HG03175 (cell line): ENCODE measurements at regions not wholly inside any gene's neighbourhood (a gene's known extent, or its start where the extent isn't known, plus 50 kb on each side); places are given as distances from the start of the nearest gene placed in this dataset.

ENCODE experiments used
- ATAC-seq: cut with Tn5 transposase; IDR thresholded peaks from one replicate; pipeline ENCODE4 v1.9.1; 2021; ENCODE audit warnings: mild to moderate bottlenecking, moderate library complexity; ENCODE audit not compliant: unreplicated experiment

DNA sequence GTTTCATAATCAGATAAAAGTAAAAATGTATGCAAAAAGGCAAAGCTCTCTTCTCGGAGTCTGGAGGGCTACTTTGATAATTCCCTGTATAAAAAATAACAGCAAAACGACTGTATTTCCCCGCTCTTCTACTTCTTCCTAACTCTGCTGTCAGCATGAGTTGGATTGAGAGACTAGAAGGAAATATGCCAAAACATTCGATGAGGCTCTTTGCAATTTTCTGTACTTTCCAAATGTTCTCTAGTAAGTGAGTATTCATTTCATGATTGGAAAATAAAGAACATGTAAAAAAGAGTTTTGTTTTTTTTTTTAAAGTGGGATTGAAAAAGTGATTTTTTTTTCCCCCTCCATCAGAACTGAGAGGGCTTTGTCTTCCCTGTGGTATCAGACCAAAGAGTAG, 677.5 kb downstream of the ACTL7B start:
- no peak for ATAC-seq

DNA sequence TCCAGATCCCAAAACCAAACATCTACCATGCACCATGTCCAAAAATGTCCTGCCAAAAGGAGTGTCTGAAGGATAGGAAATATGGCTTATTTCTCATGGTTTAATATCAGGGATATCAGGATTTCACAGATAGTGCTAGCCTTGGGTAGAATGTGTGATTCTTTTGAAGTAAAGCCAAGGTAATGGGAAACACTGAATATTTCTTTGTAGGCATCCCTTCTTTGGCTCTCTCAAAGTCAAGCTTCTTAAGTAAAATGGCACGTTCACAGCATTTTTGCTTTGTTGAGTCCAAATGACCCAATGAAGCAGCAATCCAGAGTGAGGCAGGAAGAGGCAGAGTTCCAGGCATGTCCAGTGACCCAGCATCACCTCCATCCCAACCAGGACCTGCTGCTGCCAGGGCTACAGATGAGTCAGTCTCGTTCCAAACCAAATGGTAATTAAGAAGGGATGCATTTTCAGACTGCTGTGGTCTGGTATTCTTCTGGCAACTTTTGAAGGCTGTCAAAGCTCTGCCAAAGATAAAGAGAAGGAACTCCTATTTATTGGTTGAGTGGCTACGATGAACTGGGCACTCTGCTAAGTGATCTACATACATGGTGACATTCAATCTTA, 678.8 kb upstream of the KLF4 start:
- no peak for ATAC-seq

DNA sequence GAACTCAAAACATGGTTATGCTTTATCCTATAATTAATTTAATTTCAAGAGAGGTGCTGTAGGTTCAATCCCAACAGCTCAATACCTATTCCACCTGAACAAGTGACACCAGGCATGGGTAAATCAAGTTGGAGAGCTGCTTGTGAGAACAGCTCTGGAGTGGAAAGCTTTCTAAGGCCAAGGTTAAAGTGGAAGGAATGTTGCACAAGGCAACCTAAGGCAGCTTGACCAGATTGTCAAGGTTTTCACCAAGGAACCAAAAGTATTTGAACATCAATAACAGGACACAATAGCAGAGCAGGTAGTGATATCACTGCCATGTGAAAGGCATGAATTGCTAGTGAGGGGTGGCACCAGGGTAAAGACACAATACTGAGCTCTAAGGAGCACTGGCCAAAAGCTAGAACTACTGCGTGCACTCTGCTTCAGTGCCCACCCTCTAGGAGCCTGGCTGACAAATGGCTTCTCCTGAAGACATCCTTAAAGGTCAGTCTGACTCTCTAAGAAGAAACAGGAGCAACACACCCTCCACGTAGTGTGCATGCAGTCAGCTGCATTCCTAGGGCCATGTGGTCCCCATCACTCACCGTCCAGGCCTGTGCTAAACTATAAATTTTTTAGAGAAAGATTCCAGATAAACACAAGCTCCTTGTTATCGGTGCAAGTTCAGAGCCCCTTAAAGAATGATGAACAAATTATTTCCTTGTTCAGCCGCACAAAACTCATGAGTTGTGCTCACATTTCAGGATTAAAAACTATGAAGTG, 677.7 kb upstream of the KLF4 start:
- no peak for ATAC-seq

DNA sequence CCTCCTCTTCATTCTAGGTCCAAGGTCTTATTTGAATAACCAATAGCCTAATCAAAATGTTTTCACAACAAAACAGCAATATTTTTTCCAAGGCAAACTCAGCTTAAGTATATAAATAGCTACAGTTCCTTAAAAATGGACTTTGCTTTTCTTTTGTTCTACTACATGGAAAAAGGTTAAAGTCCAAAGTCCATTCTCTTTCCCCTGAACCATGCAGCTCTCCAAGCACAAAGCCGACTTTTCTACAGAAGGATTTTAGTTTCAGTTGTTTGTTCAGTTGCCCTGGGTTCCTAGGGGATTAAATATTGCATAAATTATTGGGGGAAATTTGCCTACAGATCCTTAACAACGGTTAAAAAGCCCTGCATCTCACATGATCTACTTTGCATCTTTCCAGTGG, 677.0 kb upstream of the KLF4 start:
- ATAC-seq, result no peak

DNA sequence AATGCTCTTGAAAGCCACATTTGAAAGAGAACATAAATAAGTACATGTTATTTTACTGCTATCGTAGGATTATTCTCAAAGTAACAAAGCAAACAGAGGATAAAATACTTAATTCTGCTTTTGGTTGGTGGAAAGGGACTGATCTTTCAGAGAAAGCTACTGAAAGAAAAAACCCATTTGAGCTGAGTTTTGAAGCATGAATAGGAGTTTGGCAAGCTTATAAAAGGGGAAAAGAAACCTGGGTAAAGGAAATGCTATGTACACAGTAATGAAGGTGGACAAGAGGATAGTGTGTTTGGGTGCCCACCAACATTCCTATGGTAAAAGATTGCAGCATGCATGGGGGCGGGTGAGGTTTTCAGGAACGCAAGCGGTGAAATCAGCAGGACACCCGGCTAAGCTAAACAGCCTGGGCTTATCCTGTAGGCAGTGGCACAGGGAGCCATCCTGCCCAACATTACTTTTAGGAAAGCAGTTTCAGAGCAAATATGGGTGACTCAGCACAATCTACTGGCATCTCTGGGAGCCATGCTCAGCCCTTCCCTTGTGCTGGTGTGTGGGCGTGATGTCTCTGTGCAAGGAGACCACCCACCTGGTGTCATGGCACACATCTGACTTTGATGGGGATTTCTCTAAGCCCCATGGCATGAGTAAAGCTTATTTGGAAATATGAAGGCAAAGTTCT, 673.9 kb upstream of the KLF4 start:
- no peak for ATAC-seq

DNA sequence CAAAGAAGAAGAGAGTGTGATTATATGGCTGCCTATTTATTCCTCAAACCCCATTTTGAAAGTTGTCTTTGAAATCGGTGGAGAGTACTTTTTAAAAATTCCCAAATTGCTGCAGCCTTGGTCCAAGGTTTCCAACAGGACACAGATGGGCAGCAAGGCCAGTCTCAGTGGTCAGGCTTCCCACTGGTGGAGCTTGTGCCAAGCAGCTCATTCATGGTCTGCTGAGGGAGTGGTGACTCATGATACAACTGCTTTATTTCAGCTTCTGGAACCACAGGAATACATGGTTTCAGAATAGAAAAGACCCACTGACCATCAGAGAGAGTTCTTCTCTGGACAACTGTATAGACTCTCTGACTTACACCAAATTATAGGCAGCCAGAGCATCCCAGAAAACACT, 673.1 kb upstream of the KLF4 start:
- no peak for ATAC-seq

DNA sequence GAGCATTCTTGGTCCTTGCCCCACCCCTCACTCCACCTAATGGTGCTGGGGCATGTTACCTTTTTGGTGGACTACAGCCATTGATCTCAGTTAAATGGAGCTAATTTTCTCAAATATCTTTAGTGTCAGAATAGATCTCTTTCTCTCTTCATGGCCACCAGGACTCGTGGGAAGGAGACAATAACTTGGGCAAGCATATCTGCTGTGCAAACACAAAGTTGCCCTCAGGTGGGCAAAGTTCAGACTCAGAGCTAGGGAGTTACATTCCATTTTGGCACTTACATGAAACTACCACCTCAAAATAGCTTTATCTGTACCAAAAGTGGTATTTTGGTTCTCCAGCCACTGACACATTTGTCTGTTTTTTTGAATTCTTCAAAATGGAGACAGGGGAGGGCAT, 671.9 kb upstream of the KLF4 start:
- ATAC-seq, result no peak

DNA sequence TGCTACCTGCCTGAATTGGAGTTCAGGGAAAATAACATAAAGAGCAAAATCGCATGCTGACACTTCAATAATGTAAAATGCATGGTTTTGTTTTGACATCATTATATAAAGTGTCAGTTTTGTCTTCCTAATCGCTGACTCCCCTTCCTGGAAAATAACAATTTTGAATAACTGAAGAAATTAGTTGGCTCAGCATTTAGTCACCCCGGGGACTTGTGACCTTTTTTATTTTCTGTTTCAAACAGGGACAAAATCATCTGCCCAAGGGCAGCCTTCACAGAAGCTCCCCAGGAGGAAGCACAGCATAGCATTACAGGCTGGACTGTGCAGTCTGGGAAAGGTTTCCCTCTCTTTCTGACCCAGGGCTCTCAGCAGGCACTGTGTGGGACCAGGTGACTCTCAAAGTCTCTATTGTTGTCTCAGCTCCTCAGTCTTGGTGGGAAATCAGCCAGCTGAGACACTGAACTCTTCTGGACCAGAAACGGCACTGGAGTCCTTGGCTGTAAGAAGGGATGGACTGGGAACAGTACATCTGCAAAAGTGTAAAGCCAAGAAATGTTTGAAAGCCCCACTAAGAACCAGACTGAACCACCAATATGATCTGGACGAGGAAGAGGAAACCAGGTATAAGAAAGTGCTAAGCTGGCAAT, 671.3 kb upstream of the KLF4 start:
- ATAC-seq, result no peak

DNA sequence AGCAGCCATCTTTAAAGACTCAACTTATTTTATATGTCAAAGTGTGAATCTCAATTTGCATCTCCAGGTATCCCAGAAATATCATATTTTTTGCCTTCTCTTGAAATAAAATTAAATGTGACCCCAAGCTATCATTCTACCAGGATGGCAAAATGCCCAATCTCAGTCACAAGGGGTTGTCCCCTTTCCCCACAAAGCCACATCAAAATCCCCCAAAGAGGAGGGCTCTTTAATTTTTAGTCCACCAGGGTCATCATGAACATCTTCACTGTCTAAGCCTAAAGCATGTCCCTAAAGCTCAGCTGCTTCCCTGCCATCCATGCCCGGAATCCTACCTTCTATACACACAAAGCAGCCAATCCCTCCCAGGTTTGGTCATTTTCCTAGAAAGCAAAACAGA, 670.5 kb upstream of the KLF4 start:
- no peak for ATAC-seq

DNA sequence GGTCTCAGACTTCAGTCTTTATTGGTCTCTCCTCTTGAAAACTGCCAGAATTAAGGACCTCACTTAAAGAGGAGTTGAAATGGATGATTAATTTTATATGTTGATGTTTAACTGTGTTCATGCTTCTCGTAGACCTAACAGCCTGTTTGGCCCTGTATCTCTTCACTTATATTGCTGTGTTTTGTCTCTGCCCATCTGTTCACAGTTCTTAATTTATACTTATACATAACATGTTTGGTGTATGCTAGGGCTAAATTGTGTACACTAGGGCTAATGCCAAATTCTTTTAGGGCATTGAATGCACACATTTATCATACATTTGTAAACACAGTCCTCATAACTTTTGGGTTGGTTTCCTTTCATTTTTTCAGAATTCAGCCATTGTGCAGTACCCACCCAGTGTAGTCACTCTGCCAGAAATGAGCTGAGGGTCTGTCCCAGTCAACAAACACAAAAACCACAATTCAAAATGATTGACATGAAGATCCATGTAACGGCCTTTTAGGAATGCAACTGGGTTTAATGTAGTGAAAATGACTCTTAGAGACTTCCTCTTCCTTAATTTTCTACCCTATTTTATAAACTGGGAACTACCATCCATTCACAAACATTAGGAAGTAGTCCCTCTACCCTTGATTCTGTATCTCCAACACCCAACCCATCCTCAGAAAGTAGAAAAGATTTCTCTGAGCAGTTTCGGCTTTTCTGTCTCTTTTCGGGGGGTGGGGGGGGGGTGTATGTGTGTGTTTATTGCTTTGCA, 668.8 kb upstream of the KLF4 start:
- ATAC-seq, result no peak

DNA sequence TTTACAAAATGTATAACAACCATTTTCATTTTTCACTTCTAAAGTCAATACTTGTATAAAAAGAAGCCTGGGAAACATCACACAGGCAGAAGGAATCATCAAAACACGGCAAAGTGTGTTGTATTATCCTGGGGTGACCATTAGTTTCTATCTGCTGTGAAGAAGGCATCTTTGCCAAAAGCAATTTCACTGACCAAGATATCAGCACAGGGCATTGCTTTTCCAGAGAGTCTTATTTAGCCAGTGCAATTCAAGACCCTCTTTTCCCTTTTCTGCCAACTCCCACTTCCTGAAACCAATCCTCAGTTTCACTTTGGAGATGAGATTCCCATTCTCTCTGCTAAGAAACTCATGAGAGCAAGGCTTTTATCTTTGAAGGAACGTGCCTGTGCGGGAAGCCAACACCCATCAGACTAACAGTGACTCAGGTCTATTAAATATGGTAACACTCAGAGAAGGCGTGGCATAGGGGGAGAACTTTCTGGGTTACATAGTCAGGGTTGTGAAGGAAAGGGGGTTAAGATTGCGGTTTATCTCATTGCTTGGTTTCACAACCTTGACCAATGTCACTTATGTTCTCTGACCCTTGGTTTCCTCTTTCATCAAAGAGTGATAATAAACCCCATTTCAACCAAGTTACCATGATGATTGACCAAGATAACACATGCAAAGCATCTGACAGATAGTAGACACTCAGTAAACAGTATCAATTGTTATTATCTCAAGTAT, 666.9 kb upstream of the KLF4 start:
- no peak for ATAC-seq

DNA sequence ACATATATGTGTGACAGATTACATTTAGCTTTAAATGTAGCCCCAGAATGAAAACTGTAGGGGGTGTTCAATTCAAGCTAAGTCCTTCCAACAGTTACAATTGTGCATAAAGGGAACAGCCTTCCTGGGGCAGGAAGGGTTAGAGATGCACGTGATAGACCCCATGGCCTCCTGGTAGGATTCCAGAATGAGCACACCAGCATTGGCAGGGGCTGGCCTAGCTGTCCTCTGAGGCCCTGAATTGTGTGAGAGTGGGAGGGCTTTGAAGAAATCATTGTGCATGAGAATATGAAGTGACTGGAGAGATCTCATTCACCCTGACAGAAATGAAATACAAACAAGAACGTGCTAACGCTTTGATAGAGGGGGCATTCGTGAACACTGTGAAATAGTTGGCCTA, 663.8 kb upstream of the KLF4 start:
- ATAC-seq, result no peak

DNA sequence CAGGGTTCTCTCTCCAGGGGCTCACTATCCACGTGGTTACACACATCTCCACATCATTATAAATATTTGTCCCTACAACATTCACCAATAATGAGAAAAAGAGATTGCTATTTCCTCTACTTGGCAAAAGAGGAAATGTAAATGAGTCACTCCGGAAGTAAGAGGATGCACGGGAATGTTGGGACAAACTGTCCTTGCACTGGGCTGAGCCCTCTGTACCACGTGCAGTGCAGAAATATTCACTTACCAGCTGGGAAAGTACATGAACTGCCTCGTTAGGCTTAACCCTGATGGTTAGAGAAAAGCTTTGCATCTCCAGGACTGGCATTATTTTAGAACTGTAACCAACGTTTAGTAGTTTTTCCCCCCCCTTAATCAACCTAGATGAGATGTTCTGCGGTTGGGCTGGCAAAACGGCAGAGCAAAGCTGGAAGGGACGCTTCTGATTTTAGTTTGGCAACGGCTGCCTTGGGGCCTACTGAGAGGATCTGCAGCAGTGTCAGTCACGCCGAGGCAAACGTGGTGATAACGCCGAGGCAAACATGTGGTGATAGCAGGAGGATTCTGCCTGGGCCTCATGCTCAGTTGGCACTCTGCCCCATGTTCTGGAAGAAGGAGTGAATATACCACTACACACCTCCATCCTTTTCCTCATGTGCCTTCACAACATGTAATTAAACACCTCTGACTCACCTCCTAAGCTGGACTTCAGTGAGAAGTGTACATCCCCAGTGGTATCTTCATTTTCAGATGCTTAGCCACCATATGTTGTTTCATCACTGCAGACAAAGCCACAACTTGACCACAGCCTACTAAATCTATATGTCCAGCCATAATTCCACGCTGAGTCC, 661.4 kb upstream of the KLF4 start:
- ATAC-seq, result no peak

DNA sequence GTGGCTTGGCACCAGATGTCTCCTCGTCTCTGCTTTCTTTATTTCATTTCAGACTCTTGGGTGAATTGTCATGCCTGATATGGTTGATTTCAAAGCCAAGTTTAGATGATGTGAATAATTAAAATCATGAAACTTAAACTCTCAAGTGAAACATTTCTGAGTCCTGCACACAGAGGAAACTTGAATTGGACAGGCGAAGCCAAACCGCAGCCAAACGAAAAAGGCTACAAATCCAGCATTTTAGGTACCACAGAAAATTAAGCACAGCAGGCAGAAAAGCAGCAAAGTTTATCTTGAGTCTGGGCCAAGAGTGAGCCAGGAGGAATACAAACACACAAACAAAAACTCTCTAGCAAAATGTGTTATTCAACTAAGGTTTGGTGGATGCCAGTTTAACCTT, 659.8 kb upstream of the KLF4 start:
- no peak for ATAC-seq

DNA sequence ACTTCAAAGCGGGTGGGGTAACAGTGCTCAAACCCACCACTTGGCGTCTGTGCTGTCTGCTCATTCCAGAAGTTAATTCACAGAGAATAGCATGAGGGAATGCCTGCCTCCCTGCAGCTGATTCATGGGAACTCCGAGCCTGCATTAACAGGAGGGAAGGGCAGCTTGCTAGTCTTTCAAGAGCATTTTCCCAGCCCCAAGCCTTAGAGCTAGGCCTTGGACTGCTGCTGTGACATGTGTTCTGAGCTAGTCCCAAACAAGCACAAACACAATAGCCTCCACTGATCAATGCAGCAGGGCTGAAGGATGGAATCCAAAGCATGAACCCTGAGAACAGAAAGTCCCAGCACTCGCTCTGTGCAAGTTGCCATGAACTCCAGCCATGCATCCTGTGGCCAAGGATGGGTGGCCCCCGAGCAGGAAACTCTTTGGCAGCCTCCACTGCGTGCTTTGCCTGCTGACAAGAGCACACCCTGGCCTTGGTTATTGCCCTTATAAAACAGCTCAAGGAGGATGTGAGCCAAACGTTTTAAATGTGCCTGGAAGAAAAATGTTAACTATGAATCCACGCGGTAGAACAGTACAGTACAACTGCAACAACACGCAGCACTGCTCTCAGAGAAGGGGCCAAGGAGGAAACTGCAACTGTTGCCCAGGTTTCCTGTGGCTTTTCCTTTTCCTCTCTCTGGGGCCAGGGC, 653.1 kb upstream of the KLF4 start:
- ATAC-seq, result no peak

DNA sequence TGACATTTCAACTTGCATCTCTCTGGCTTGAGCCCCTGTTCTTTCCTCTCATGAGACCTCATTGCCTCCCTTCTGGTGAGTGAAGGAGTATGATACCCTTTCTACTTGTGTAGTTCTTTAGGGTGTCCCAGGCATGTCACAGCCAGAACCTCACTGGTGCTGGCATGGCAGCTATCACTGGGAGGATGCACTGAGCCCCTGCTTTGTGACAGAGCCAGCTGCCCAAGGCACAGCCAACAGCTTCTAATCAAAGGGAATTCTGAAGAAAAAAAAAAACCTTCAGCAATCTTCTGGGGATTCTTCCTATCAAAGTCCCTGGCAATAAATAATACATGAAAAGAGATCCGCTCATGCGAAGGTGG, 652.6 kb upstream of the KLF4 start:
- no peak for ATAC-seq

DNA sequence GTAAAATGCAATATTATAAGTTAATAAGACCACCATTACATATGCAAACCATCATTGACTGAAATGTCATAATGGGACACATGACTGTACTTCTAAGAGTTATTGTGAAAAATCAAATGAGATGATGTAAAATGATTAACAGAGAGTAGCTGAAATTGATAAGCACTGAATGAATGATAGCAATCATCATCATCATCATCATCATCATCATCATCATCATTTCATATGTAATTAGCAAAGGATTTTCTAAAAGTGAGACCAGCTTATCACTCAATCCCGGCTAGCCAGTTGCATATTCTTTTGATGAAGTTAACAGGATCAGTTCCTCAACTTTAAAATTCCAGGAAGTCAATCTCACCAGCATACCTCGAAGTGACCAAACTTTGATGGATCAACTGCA, 650.3 kb upstream of the KLF4 start:
- ATAC-seq, result no peak

DNA sequence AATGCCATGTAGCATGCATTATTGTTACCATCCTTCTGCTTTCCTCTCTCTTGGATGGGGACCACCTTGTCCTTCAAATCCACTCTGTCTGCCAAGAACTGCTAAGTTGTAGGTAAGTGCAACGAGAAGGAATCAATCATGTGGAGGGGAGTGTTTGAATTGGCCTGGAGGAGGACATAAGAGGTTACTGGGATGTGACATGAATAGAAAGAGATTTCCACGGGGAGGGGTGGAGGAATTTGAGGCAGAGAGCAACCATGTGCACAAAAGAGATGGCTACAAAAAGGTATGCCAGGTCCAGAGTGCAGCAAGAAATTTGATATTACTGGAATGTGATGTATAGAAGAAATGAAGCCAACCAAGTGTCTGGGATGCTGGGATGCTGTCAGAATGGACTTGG, 648.9 kb upstream of the KLF4 start:
- ATAC-seq, result no peak

DNA sequence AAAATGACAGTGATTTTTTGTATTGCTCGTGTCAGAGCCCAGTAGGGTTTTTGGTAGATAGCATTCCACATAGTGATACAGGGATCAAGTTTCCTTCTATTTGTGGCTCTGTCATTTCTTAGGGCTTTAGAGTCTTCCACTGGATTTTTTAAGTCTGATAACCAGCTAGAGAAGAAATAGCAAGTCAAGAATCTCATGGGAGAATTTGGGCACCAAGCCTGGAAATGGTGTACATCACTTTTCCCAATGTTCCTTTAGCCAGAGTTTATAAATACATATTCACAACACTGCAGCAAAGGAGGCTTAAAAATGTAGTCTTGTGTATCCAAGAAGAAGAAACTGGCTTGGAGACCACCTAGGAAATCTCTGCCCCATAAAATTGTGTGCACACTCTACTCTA, 647.1 kb upstream of the KLF4 start:
- ATAC-seq, result no peak
